GM21576 (cell line): ENCODE measurements at regions not wholly inside any gene's neighbourhood (a gene's known extent, or its start where the extent isn't known, plus 50 kb on each side); places are given as distances from the start of the nearest gene placed in this dataset.
A peak's percentile ranks its signal among the peaks of the same experiment; 100 is the strongest.
"Not testable (repeated sequence)": the region's sequence is repeated elsewhere in the genome, so short reads cannot be mapped to it uniquely, and the experiment has no call there.

Source experiments
- ATAC-seq: cut with Tn5 transposase; IDR thresholded peaks from one replicate; pipeline ENCODE4 v1.9.1; 2021; ENCODE audit warnings: mild to moderate bottlenecking, moderate library complexity; ENCODE audit not compliant: unreplicated experiment

- no peak for ATAC-seq
Measured at GRCh38 chr6:17013701-17014100, 88.1 kb upstream of the STMND1 start.

GRCh38 chr6:17012421-17013225, 89.2 kb upstream of the STMND1 start:
- ATAC-seq: no peak

- ATAC-seq: no peak
Measured at GRCh38 chr6:17011985-17012384, 89.9 kb upstream of the STMND1 start.

GRCh38 chr6:17007749-17008148, 94.1 kb upstream of the STMND1 start:
- no peak for ATAC-seq

GRCh38 chr6:17006543-17006942, 95.3 kb upstream of the STMND1 start:
- ATAC-seq: no peak

- ATAC-seq: no peak
Measured at GRCh38 chr6:17004269-17004668, 97.6 kb upstream of the STMND1 start.

GRCh38 chr6:17002123-17002522, 99.7 kb upstream of the STMND1 start:
- ATAC-seq: no peak

GRCh38 chr6:17001188-17001587, 100.7 kb upstream of the STMND1 start:
- no peak for ATAC-seq

- no peak for ATAC-seq
Measured at GRCh38 chr6:16999491-17000436, 102.1 kb upstream of the STMND1 start.

- no peak for ATAC-seq
Measured at GRCh38 chr6:16998461-16998860, 103.4 kb upstream of the STMND1 start.

- ATAC-seq: no peak
Measured at GRCh38 chr6:16995511-16996250, 106.2 kb upstream of the STMND1 start.

GRCh38 chr6:16993396-16993795, 108.5 kb upstream of the STMND1 start:
- no peak for ATAC-seq

GRCh38 chr6:16991981-16992629, 109.7 kb upstream of the STMND1 start:
- ATAC-seq: no peak

- not testable (repeated sequence) for ATAC-seq
Measured at GRCh38 chr6:16989976-16990375, 111.9 kb upstream of the STMND1 start.

- ATAC-seq: no peak
Measured at GRCh38 chr6:16989382-16989781, 112.5 kb upstream of the STMND1 start.

- no peak for ATAC-seq
Measured at GRCh38 chr6:16987996-16988395, 113.9 kb upstream of the STMND1 start.

- no peak for ATAC-seq
Measured at GRCh38 chr6:16985513-16986284, 116.2 kb upstream of the STMND1 start.

- peak; percentile 53 for ATAC-seq
Measured at GRCh38 chr6:16982807-16983206, 119.0 kb upstream of the STMND1 start.

GRCh38 chr6:16979677-16980370, 122.0 kb upstream of the STMND1 start:
- no peak for ATAC-seq
